Nephron progenitor cell (in vitro differentiated cells): ENCODE measurements at regions not wholly inside any gene's neighbourhood (a gene's known extent, or its start where the extent isn't known, plus 50 kb on each side); places are given as distances from the start of the nearest gene placed in this dataset.

Source experiments
- DNase-seq: peaks from one replicate; pipeline ENCODE4 v3.0.0; 2021
- H3K27ac Mint-ChIP-seq: 2 replicates; pipeline ENCODE4 v1.8.0; 2021; ENCODE audit warnings: mild to moderate bottlenecking, moderate library complexity, mixed read lengths
- H3K27me3 Mint-ChIP-seq: 2 replicates; pipeline ENCODE4 v1.8.0; 2021; ENCODE audit warnings: mild to moderate bottlenecking, low read depth, mixed read lengths; ENCODE audit not compliant: poor library complexity
- H3K36me3 Mint-ChIP-seq: 2 replicates; pipeline ENCODE4 v1.8.0; 2021; ENCODE audit warnings: low read depth, mixed read lengths
- H3K4me1 Mint-ChIP-seq: 2 replicates; pipeline ENCODE4 v1.8.0; 2021; ENCODE audit warnings: mixed read lengths
- H3K4me3 Mint-ChIP-seq: 2 replicates; pipeline ENCODE4 v1.8.0; 2021; ENCODE audit warnings: mild to moderate bottlenecking, moderate library complexity, mixed read lengths
- H3K9me3 Mint-ChIP-seq: 2 replicates; pipeline ENCODE4 v1.8.0; 2021; ENCODE audit warnings: mild to moderate bottlenecking, moderate library complexity, mixed read lengths
- CTCF ChIP-seq: fragments of 200-600 bp; sonication (generic); IDR thresholded peaks from 2 replicates; pipeline ENCODE4 v1.5.0; 2021; ENCODE audit warnings: antibody characterized with exemption

DNA sequence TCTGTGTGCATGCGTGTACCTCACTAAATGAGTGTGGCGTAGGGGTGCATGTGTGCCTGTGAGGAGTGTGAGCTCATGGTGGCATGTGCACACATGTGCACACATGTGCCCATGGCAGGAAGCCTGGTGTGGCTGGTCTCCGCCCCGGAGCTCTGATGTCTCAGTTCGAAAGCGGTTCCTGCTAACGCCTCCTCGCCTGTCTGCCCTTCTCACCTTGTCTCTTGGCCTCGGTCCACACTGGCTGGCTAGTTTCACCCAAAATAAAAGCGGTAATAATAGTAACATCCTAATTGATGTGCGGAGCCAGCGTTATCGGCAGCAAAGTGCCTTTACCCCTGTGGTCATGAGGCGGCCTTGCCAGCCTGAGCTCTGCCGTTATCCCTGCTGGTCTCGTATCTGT lies 1190.4 kb downstream of the BRD1 start:
- no peak overlapping the region for H3K4me3 Mint-ChIP-seq
- no peak for TF ChIP-seq CTCF
- DNase-seq, result no peak
- no peak overlapping the region for H3K27ac Mint-ChIP-seq
- H3K9me3 Mint-ChIP-seq, result no peaks in the 10 kb centered on the region
- no peaks in the 10 kb centered on the region for H3K36me3 Mint-ChIP-seq
- H3K4me1 Mint-ChIP-seq, result peaks cover 11% of the 10 kb centered on the region
- H3K27me3 Mint-ChIP-seq, result no peaks in the 10 kb centered on the region

- TF ChIP-seq CTCF, result no peak
- Mint-ChIP-seq H3K27me3 (no peaks in the 10 kb centered on the region), H3K4me3 (no peak overlapping the region), H3K27ac (no peak overlapping the region), H3K9me3 (no peaks in the 10 kb centered on the region), H3K36me3 (no peaks in the 10 kb centered on the region), H3K4me1 (peaks cover 11% of the 10 kb centered on the region)
- no peak for DNase-seq
Measured at GRCh38 chr22:48636746-48637145, 1190.9 kb downstream of the BRD1 start.

GRCh38 chr22:48635816-48636215 lies 1191.9 kb downstream of the BRD1 start:
- peaks cover 16% of the 10 kb centered on the region for H3K4me1 Mint-ChIP-seq
- TF ChIP-seq CTCF, result no peak
- H3K36me3 Mint-ChIP-seq, result no peaks in the 10 kb centered on the region
- H3K27ac Mint-ChIP-seq, result no peak overlapping the region
- H3K4me3 Mint-ChIP-seq, result no peak overlapping the region
- no peaks in the 10 kb centered on the region for H3K27me3 Mint-ChIP-seq
- H3K9me3 Mint-ChIP-seq, result no peaks in the 10 kb centered on the region
- DNase-seq, result no peak

DNA sequence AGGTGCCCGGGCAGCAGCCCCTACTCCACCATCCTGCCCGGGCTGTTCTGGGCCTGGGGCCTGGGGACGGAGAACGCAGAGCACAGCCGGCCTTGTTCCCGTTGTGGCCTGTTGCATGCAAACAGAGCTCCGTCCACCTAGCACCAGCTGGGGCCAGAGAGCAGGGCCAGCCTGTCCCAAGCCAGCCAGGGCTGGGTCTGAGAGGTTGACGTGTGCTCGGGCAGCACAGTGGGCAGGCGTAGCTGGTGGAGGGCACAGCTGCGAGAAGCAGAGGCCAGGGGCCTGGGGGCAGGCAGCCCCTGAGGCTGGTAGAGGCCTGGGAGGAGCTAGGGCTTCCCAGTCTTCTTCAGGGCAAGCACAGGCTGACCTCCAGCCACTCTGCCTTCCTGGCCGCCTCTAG lies 1192.6 kb downstream of the BRD1 start:
- Mint-ChIP-seq H3K36me3 (no peaks in the 10 kb centered on the region), H3K9me3 (no peaks in the 10 kb centered on the region), H3K27me3 (no peaks in the 10 kb centered on the region), H3K4me1 (peaks cover 16% of the 10 kb centered on the region), H3K4me3 (no peak overlapping the region), H3K27ac (no peak overlapping the region)
- DNase-seq, result no peak
- no peak for TF ChIP-seq CTCF

GRCh38 chr22:48633996-48634836 lies 1193.5 kb downstream of the BRD1 start:
- Mint-ChIP-seq H3K4me3 (no peak overlapping the region), H3K36me3 (no peaks in the 10 kb centered on the region), H3K4me1 (peaks cover 19% of the 10 kb centered on the region), H3K27ac (no peak overlapping the region), H3K9me3 (no peaks in the 10 kb centered on the region), H3K27me3 (no peaks in the 10 kb centered on the region)
- TF ChIP-seq CTCF, result no peak
- no peak for DNase-seq

GRCh38 chr22:48632646-48633246 lies 1194.9 kb downstream of the BRD1 start:
- TF ChIP-seq CTCF, result no peak
- Mint-ChIP-seq H3K27ac (no peak overlapping the region), H3K27me3 (no peaks in the 10 kb centered on the region), H3K36me3 (no peaks in the 10 kb centered on the region), H3K4me3 (no peak overlapping the region), H3K9me3 (no peaks in the 10 kb centered on the region), H3K4me1 (peaks cover 25% of the 10 kb centered on the region)
- DNase-seq, result no peak
